Astrocyte of the spinal cord (primary cell): ENCODE measurements at regions not wholly inside any gene's neighbourhood (a gene's known extent, or its start where the extent isn't known, plus 50 kb on each side); places are given as distances from the start of the nearest gene placed in this dataset.

ENCODE experiments used
- DNase-seq: peaks from one replicate; pipeline ENCODE4 v3.0.0; 2011; ENCODE audit warnings: low read depth, low spot score
- H3K4me3 ChIP-seq: 2 replicates; pipeline ENCODE4 v1.5.1; 2011; ENCODE audit warnings: low read depth, mild to moderate bottlenecking, low read length, moderate library complexity
- in situ Hi-C: cut with HindIII; loops from 2 replicates; pipeline ENCODE4 v1.10.0; 2017; ENCODE audit warnings: low sequenced_read_pairs
- TF ChIP-seq, protein P1 (sequence below): IDR thresholded peaks from 2 replicates; pipeline ENCODE4 v1.5.1; 2012; ENCODE audit warnings: low read depth, mild to moderate bottlenecking, low read length, inconsistent platforms

DNA sequence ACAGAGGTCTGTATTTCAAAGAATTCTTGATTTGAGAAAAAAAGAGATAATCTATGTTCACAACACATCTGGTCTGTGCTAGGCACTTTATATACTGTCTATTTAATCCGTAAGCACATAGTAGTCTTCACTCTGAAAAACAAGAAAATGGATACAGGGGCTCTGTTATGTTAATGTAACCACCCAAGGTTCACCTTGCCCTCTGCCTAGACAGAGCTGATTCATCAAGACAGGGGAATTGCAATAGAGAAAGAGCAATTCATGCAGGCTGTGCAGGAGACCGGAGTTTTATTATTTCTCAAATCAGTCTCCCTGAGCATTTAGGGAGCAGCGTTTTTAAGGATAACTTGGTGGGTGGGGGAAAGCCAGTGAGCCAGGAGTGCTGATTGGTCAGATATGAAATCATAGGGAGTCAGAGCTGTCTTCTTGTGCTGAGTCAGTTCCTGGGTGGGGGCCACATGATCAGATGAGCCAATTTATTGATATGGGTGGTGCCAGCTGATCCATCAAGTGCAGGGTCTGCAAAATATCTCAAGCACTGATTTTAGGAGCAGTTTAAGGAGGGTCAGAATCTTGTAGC lies 92.9 kb upstream of the TNIP3 start:
- no peak for DNase-seq
- in situ Hi-C loops, result no loop called here
- TF ChIP-seq, protein P1, sequence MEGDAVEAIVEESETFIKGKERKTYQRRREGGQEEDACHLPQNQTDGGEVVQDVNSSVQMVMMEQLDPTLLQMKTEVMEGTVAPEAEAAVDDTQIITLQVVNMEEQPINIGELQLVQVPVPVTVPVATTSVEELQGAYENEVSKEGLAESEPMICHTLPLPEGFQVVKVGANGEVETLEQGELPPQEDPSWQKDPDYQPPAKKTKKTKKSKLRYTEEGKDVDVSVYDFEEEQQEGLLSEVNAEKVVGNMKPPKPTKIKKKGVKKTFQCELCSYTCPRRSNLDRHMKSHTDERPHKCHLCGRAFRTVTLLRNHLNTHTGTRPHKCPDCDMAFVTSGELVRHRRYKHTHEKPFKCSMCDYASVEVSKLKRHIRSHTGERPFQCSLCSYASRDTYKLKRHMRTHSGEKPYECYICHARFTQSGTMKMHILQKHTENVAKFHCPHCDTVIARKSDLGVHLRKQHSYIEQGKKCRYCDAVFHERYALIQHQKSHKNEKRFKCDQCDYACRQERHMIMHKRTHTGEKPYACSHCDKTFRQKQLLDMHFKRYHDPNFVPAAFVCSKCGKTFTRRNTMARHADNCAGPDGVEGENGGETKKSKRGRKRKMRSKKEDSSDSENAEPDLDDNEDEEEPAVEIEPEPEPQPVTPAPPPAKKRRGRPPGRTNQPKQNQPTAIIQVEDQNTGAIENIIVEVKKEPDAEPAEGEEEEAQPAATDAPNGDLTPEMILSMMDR, result no peak
- no peak overlapping the region for H3K4me3 ChIP-seq

GRCh38 chr4:121255986-121256750 lies 92.0 kb upstream of the TNIP3 start:
- TF ChIP-seq, protein P1, result no peak
- H3K4me3 ChIP-seq, result no peak overlapping the region
- peak; percentile 96 for DNase-seq
- in situ Hi-C loops, result no loop called here

GRCh38 chr4:121253961-121254360 lies 89.8 kb upstream of the TNIP3 start:
- in situ Hi-C loops, result no loop called here
- TF ChIP-seq, protein P1, result no peak
- DNase-seq, result no peak
- no peak overlapping the region for H3K4me3 ChIP-seq

- in situ Hi-C loops, result no loop called here
- DNase-seq, result peak; percentile 78
- H3K4me3 ChIP-seq, result no peak overlapping the region
- TF ChIP-seq, protein P1, result peak; percentile 90
Measured at GRCh38 chr4:121252224-121252806, 88.2 kb upstream of the TNIP3 start.

DNA sequence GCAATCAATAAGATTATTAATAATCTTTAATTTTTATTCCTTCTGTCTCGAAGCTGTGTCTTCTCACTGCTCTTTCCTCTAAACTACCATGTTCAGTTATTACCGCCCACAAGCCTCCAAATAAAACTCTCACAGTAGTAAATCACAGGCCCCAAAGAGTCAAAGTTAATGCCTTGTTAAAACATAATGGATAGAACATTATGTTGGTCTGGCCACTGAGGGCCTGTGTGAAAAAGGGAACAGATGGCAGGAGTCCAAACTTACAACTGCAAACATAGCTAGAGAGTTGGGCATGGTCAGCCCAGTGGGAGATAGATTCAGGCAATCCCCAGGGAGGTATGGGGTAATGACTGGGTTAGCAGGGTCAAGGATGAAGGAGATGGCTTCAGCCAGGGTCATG lies 84.6 kb upstream of the TNIP3 start:
- no peak for DNase-seq
- TF ChIP-seq, protein P1, result no peak
- H3K4me3 ChIP-seq, result no peak overlapping the region
- in situ Hi-C loops, result no loop called here

DNA sequence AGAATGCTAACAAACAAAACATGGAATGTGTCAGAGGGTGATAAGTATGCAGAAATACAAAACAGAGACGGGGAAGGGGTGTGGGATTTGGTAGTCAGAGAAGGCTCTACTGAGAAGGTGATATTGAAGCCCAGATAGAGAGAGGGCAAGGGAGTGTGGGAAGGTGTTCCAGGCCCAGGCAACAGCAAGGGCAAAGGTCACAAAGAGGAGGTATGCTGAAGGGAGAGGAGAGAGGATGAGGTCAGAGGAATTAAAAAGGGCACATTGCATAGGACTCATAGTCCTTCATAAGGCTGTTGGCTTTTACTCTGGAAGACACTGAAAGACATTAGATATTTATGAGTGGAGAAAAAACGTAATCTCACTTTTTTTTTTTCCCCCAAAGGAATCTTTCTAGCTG lies 82.6 kb upstream of the TNIP3 start:
- no peak for DNase-seq
- in situ Hi-C loops, result no loop called here
- TF ChIP-seq, protein P1, result no peak
- H3K4me3 ChIP-seq, result no peak overlapping the region
